Keratinocyte (primary cell): ENCODE measurements at regions not wholly inside any gene's neighbourhood (a gene's known extent, or its start where the extent isn't known, plus 50 kb on each side); places are given as distances from the start of the nearest gene placed in this dataset.

Source experiments
- DNase-seq: peaks from one replicate; pipeline ENCODE4 v3.0.0-alpha.2; 2011; ENCODE audit warnings: low read depth, missing footprints, low spot score
- FAIRE-seq: peaks from 2 replicates; lab custom pipeline; 2011; peaks lifted over from hg19 to GRCh38; lab: Jason Lieb, UNC
- H2AFZ ChIP-seq: 2 replicates; pipeline ENCODE4 v1.6.0; 2012; ENCODE audit warnings: low read length, control low read depth, inconsistent platforms; ENCODE audit not compliant: control insufficient read depth
- H3K27ac ChIP-seq: 2 replicates; pipeline ENCODE4 v1.5.1; 2011; ENCODE audit warnings: low read length; ENCODE audit not compliant: control insufficient read depth, insufficient read depth
- H3K27me3 ChIP-seq: 3 replicates; pipeline ENCODE4 v1.6.0; 2011; ENCODE audit warnings: low read length; ENCODE audit not compliant: control insufficient read depth, insufficient read depth; ENCODE audit errors: extremely low read depth
- H3K36me3 ChIP-seq, 2 experiments: 2 replicates in 1 of 2; 3 replicates in 1 of 2; pipeline ENCODE4 v1.5.1; 2011; ENCODE audit warnings: low read length in 2 of 2, mild to moderate bottlenecking in 1 of 2; ENCODE audit not compliant: control insufficient read depth in 2 of 2, insufficient read depth in 2 of 2; ENCODE audit errors: extremely low read depth in 1 of 2
- H3K4me1 ChIP-seq: 3 replicates; pipeline ENCODE4 v1.5.1; 2011; ENCODE audit warnings: low read length; ENCODE audit not compliant: control insufficient read depth, insufficient read depth; ENCODE audit errors: extremely low read depth
- H3K4me2 ChIP-seq: 3 replicates; pipeline ENCODE4 v1.6.0; 2011; ENCODE audit warnings: low read depth, low read length; ENCODE audit not compliant: control insufficient read depth, insufficient read depth; ENCODE audit errors: extremely low read depth
- H3K4me3 ChIP-seq, 3 experiments: fragments of 200-600 bp in 1 of 3; sonication (generic) in 1 of 3; 2 replicates in 2 of 3; 3 replicates in 1 of 3; pipeline ENCODE4 v1.5.1; 2011 to 2016; ENCODE audit warnings: low read length in 3 of 3, mild to moderate bottlenecking in 3 of 3, control low read depth in 2 of 3, inconsistent platforms in 1 of 3, low read depth in 1 of 3, mixed read lengths in 1 of 3, mixed run types in 1 of 3, moderate library complexity in 1 of 3; ENCODE audit not compliant: control insufficient read depth in 2 of 3, insufficient read depth in 2 of 3; ENCODE audit errors: extremely low read depth in 1 of 3
- H3K79me2 ChIP-seq: 2 replicates; pipeline ENCODE4 v1.6.0; 2012; ENCODE audit warnings: low read length; ENCODE audit not compliant: control insufficient read depth, insufficient read depth
- H3K9ac ChIP-seq: 3 replicates; pipeline ENCODE4 v1.6.0; 2011; ENCODE audit warnings: low read length; ENCODE audit not compliant: control insufficient read depth, insufficient read depth; ENCODE audit errors: extremely low read depth
- H3K9me1 ChIP-seq: 3 replicates; pipeline ENCODE4 v1.6.0; 2011; ENCODE audit warnings: low read length; ENCODE audit not compliant: control insufficient read depth, insufficient read depth; ENCODE audit errors: extremely low read depth
- H3K9me3 ChIP-seq: 2 replicates; pipeline ENCODE4 v1.5.1; 2012; ENCODE audit warnings: low read depth, low read length; ENCODE audit not compliant: control insufficient read depth
- H4K20me1 ChIP-seq: 3 replicates; pipeline ENCODE4 v1.6.0; 2011; ENCODE audit warnings: low read length; ENCODE audit not compliant: control insufficient read depth, insufficient read depth; ENCODE audit errors: extremely low read depth
- EZH2 ChIP-seq: IDR thresholded peaks from one replicate; pipeline ENCODE4 v1.6.1; 2012; ENCODE audit warnings: inconsistent platforms, mild to moderate bottlenecking, low read length, moderate library complexity
- dilution Hi-C: fragments of 300-500 bp; cut with MboI; formaldehyde crosslinking; loops from one replicate; pipeline ENCODE4 v1.7.0; 2020; ENCODE audit warnings: low sequenced_read_pairs; ENCODE audit not compliant: extremely low pct_ligation_motif_present
- TF ChIP-seq, protein P1 (sequence below), 3 experiments: IDR thresholded peaks in 1 of 3; conservative IDR thresholded peaks in 1 of 3; optimal IDR thresholded peaks in 1 of 3; 2 replicates in 2 of 3; 3 replicates in 1 of 3; pipeline versions ENCODE3 to v1.5.1; 2011; ENCODE audit warnings: low read length in 3 of 3, mild to moderate bottlenecking in 3 of 3, moderate library complexity in 2 of 3, control low read depth in 1 of 3, inconsistent platforms in 1 of 3; ENCODE audit not compliant: insufficient read depth in 2 of 3; ENCODE audit errors: extremely low read depth in 1 of 3

DNA sequence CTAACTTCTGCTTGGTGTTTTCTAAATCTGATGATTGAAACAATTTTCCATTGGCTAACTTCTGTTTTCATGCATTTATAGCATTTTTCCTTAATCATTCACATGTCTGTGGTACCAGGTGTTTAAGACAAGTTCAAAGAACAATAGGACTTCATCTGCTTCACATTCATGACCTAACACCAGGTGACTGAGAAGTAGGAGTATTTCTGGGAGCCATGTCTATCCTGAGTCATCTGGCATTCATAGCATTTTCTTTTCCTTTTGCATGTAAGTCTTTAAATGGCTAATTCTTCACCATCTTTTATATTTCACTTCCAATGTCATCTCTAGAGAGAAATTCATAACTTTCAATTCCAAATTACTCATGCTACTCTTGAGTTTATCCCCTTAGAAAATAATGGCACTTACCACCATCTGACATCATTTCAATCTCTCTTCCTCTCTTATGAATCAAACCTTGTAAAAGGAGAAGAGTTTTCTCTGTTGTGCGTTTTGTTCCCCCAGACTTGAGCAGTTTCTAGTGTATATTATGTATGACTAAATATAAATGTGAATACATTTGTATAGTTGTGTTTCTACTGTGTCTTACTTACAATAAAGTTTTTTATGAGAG lies 1196.1 kb upstream of the CDH9 start:
- no peaks in the 10 kb centered on the region for H3K79me2 ChIP-seq
- H3K9ac ChIP-seq, result no peak overlapping the region
- no peak overlapping the region for H3K4me3 ChIP-seq
- H4K20me1 ChIP-seq, result no peaks in the 10 kb centered on the region
- no peak overlapping the region for H2AFZ ChIP-seq
- no peaks in the 10 kb centered on the region for H3K27me3 ChIP-seq
- no peaks in the 10 kb centered on the region for H3K9me1 ChIP-seq
- no peak for DNase-seq
- H3K27ac ChIP-seq, result no peak overlapping the region
- H3K36me3 ChIP-seq, result no peaks in the 10 kb centered on the region
- FAIRE-seq, result no peak
- TF ChIP-seq, protein P1, sequence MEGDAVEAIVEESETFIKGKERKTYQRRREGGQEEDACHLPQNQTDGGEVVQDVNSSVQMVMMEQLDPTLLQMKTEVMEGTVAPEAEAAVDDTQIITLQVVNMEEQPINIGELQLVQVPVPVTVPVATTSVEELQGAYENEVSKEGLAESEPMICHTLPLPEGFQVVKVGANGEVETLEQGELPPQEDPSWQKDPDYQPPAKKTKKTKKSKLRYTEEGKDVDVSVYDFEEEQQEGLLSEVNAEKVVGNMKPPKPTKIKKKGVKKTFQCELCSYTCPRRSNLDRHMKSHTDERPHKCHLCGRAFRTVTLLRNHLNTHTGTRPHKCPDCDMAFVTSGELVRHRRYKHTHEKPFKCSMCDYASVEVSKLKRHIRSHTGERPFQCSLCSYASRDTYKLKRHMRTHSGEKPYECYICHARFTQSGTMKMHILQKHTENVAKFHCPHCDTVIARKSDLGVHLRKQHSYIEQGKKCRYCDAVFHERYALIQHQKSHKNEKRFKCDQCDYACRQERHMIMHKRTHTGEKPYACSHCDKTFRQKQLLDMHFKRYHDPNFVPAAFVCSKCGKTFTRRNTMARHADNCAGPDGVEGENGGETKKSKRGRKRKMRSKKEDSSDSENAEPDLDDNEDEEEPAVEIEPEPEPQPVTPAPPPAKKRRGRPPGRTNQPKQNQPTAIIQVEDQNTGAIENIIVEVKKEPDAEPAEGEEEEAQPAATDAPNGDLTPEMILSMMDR (optimal IDR thresholded peaks at IDR 0.05 in 1 of 3, IDR thresholded peaks at IDR 0.05 in 1 of 3, conservative IDR thresholded peaks at IDR 0.05 in 1 of 3; ENCODE audit: extremely low read depth in 1 of 3, insufficient read depth in 2 of 3, low read length in 3 of 3), result no peak
- no peak for TF ChIP-seq EZH2
- dilution Hi-C loops, result no loop called here
- H3K9me3 ChIP-seq, result no peaks in the 10 kb centered on the region
- no peak overlapping the region for H3K4me2 ChIP-seq
- no peaks in the 10 kb centered on the region for H3K4me1 ChIP-seq

DNA sequence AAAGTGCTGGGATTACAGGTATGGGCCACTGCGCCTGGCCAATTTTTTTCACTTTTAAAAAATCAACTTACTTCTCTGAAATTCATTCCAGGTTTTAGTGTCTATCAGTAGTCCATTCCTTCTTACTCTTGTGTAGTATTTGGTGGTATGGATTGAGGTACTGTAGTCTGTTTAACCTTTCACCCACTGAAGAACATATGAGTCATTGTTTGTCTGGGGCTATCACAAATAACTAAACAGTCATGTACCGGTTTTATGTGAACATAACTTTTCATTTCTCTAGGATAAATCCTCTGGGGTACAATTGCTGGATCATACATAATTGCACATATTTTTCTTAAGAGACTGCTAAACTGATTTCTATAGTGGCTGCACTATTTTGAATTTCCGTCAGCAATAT lies 1188.0 kb upstream of the CDH9 start:
- dilution Hi-C loops, result no loop called here
- Histone ChIP-seq H3K9me1 (no peaks in the 10 kb centered on the region), H3K4me2 (no peak overlapping the region), H3K36me3 (no peaks in the 10 kb centered on the region), H3K79me2 (no peaks in the 10 kb centered on the region), H3K9ac (no peak overlapping the region), H3K27me3 (no peaks in the 10 kb centered on the region), H3K9me3 (no peaks in the 10 kb centered on the region), H4K20me1 (no peaks in the 10 kb centered on the region), H2AFZ (no peak overlapping the region), H3K4me3 (no peak overlapping the region), H3K4me1 (no peaks in the 10 kb centered on the region), H3K27ac (no peak overlapping the region)
- DNase-seq (no peak), FAIRE-seq (no peak)
- TF ChIP-seq, protein P1 (optimal IDR thresholded peaks at IDR 0.05 in 1 of 3, IDR thresholded peaks at IDR 0.05 in 1 of 3, conservative IDR thresholded peaks at IDR 0.05 in 1 of 3; ENCODE audit: extremely low read depth in 1 of 3, insufficient read depth in 2 of 3, low read length in 3 of 3), result no peak
